BJ (cell line): ENCODE measurements at regions not wholly inside any gene's neighbourhood (a gene's known extent, or its start where the extent isn't known, plus 50 kb on each side); places are given as distances from the start of the nearest gene placed in this dataset.

Experiments
- CTCF ChIA-PET: fragments of 350-600 bp; formaldehyde crosslinking; extraction: SDS; loops from one replicate; lab custom pipeline; 2021; ENCODE audit warnings: antibody characterized with exemption, inconsistent platforms; lab: Yijun Ruan, JAX
- POLR2A ChIA-PET: fragments of 300-600 bp; sonication (Branson Sonifier 250); formaldehyde crosslinking; extraction: SDS; loops from one replicate; lab custom pipeline; 2021; ENCODE audit warnings: antibody characterized with exemption; lab: Charles Lee
- DNase-seq: peaks from one replicate; pipeline ENCODE4 v3.0.0-alpha.2; 2011; ENCODE audit warnings: low read depth
- H3K27me3 ChIP-seq: 2 replicates; pipeline ENCODE4 v1.6.0; 2011; ENCODE audit warnings: low read length; ENCODE audit not compliant: control insufficient read depth, insufficient read depth
- H3K36me3 ChIP-seq: 2 replicates; pipeline ENCODE4 v1.5.1; 2011; ENCODE audit warnings: low read length; ENCODE audit not compliant: control insufficient read depth, insufficient read depth
- H3K4me3 ChIP-seq: 2 replicates; pipeline ENCODE4 v1.5.1; 2011; ENCODE audit warnings: low read depth, mild to moderate bottlenecking, control low read depth, low read length
- CTCF ChIP-seq: IDR thresholded peaks from 2 replicates; pipeline ENCODE4 v1.5.1; 2011; ENCODE audit warnings: low read depth, mild to moderate bottlenecking, control low read depth, inconsistent platforms, low read length, moderate library complexity; ENCODE audit not compliant: insufficient read depth

- no peak for DNase-seq
- TF ChIP-seq CTCF = no peak
- ChIA-PET CTCF (no interaction called here), POLR2A (no interaction called here)
- Histone ChIP-seq H3K27me3 (no peaks in the 10 kb centered on the region; the same call in 1 of the 2 replicates), H3K4me3 (no peak overlapping the region), H3K36me3 (no peaks in the 10 kb centered on the region)
Observed at GRCh38 chr14:34257505-34257904, 204.5 kb downstream of the SPTSSA start.

- POLR2A ChIA-PET = no interaction called here
- no peak for TF ChIP-seq CTCF
- H3K36me3 ChIP-seq = no peaks in the 10 kb centered on the region
- no peak for DNase-seq
- no peak overlapping the region for H3K4me3 ChIP-seq
- no peaks in the 10 kb centered on the region; the same call in 1 of the 2 replicates for H3K27me3 ChIP-seq
- CTCF ChIA-PET = interaction anchor here (0.6 kb wide), 1 partner anchor 30 kb away, joined by 3 read pairs; no protein-coding TSS in a partner anchor
Observed at GRCh38 chr14:34256223-34256622, 205.8 kb downstream of the SPTSSA start.

GRCh38 chr14:34254571-34254970 is 207.5 kb downstream of the SPTSSA start:
- no peak for DNase-seq
- no peaks in the 10 kb centered on the region for H3K36me3 ChIP-seq
- no peaks in the 10 kb centered on the region for H3K27me3 ChIP-seq
- ChIA-PET POLR2A (no interaction called here), CTCF (interaction anchor here (1.0 kb wide), 1 partner anchor 406 kb away, joined by 3 read pairs; no protein-coding TSS in a partner anchor)
- TF ChIP-seq CTCF = no peak
- H3K4me3 ChIP-seq = no peak overlapping the region

- Histone ChIP-seq H3K27me3 (no peaks in the 10 kb centered on the region), H3K36me3 (no peaks in the 10 kb centered on the region), H3K4me3 (no peak overlapping the region)
- POLR2A ChIA-PET = no interaction called here
- CTCF ChIA-PET = interaction anchor here (0.7 kb wide), 1 partner anchor 69 kb away, joined by 4 read pairs; no protein-coding TSS in a partner anchor
- no peak for DNase-seq
- TF ChIP-seq CTCF = no peak
Observed at GRCh38 chr14:34254031-34254430, 208.0 kb downstream of the SPTSSA start.

- Histone ChIP-seq H3K36me3 (no peaks in the 10 kb centered on the region), H3K4me3 (no peak overlapping the region), H3K27me3 (no peaks in the 10 kb centered on the region)
- ChIA-PET CTCF (no interaction called here), POLR2A (no interaction called here)
- DNase-seq = no peak
- TF ChIP-seq CTCF = no peak
Observed at GRCh38 chr14:34252227-34252626, 209.8 kb downstream of the SPTSSA start.
